ENCODE measurements at regions not wholly inside any gene's neighbourhood (a gene's known extent, or its start where the extent isn't known, plus 50 kb on each side); places are given as distances from the start of the nearest gene placed in this dataset.

DNA sequence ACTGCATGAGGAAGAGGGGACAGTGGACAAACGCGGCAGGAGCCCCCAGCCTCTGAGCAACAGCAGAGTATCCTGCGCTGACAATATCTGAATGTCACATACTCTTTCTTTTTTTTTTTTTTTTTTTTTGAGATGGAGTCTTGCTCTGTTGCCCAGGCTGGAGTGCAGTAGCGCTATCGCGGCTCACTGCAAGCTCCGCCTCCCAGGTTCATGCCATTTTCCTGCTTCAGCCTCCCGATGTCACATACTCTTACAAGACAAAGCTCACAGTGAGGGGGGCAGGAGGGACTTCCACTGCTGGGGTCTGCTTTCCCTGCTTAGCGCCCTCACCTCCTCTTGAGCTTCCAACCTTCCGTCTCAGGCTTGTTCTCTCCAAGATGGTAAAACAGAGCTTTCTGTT, 51.2 kb upstream of the TNS3 start:
- Mint-ChIP-seq H3K36me3 (ENCODE audit: low read depth) (no peaks in the 10 kb centered on the region), H3K27me3 (ENCODE audit: low read depth) (peaks cover 15% of the 10 kb centered on the region), H3K4me3 (no peak overlapping the region), H3K9me3 (no peaks in the 10 kb centered on the region), H3K4me1 (peaks cover 47% of the 10 kb centered on the region), H3K27ac (peak overlapping the region in 2 of 3 experiments; percentile 70 to 94)
- TF ChIP-seq CTCF (IDR thresholded peaks at IDR 0.05; ENCODE audit: unreplicated experiment in 3 of 3) = no peak
